Vagina (tissue), 2 donors: ENCODE measurements at regions not wholly inside any gene's neighbourhood (a gene's known extent, or its start where the extent isn't known, plus 50 kb on each side); places are given as distances from the start of the nearest gene placed in this dataset.

Experiments used
- CTCF ChIP-seq, 3 experiments: fragments of 450-650 bp in 2 of 3; fragments of 200-600 bp in 1 of 3; sonication (generic) in 1 of 3; IDR thresholded peaks; one replicate each; pipeline ENCODE4 v1.5.1; 2017 to 2019; ENCODE audit warnings: antibody characterized with exemption in 3 of 3, mild to moderate bottlenecking in 2 of 3, moderate library complexity in 2 of 3
- POLR2A ChIP-seq, 2 donors: fragments of 450-650 bp; IDR thresholded peaks; one replicate each; pipeline ENCODE4 v1.6.1; 2017; ENCODE audit warnings: antibody characterized with exemption in 2 of 2, mild to moderate bottlenecking in 2 of 2, moderate library complexity in 2 of 2
- POLR2AphosphoS5 ChIP-seq, 2 donors: sonication (generic); formaldehyde crosslinking; IDR thresholded peaks; one replicate each; pipeline ENCODE4 v1.9.0; 2017; ENCODE audit warnings: antibody characterized with exemption in 2 of 2, mild to moderate bottlenecking in 2 of 2, low read depth in 1 of 2; ENCODE audit not compliant: insufficient read depth in 1 of 2

GRCh38 chr12:46050805-46051204, 60.4 kb upstream of the SCAF11 start:
- TF ChIP-seq CTCF (IDR thresholded peaks at IDR 0.05) (no peak), POLR2A (IDR thresholded peaks at IDR 0.05) (no peak), POLR2AphosphoS5 (IDR thresholded peaks at IDR 0.05; ENCODE audit: insufficient read depth in 1 of 2, low read depth in 1 of 2) (no peak)
